ENCODE measurements at regions not wholly inside any gene's neighbourhood (a gene's known extent, or its start where the extent isn't known, plus 50 kb on each side); places are given as distances from the start of the nearest gene placed in this dataset.

DNA sequence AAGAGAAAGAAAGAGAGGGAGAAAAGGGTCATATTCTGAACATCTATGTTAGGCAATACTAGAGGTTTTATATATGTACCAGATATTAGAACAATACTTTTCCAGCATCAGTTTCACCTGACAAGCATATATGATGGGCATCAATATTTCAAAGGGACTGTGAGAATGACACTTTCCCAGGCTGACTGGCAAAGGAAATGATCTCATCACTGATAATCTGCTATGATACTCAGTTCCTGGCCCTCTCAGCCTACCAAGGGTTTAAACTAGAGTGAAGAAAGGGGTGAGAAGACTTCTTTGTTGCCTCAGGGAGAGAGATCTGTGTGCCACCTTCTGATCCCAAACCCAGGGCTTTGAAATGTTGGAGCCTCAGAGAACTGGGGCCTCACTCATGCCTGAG, 183.5 kb downstream of the TTC8 start:
- H3K9me3 ChIP-seq (ENCODE audit: insufficient read depth, low read length, severe bottlenecking), result no peaks in the 10 kb centered on the region
- H3K27ac ChIP-seq (ENCODE audit: low read length), result no peak overlapping the region
- peak; percentile 65 for ATAC-seq (ENCODE audit: insufficient read depth, low read depth)
- H3K4me3 ChIP-seq (ENCODE audit: low read depth in 1 of 2, low read length in 2 of 2), result no peak overlapping the region
- H3K27me3 ChIP-seq (ENCODE audit: insufficient read depth, low read length, poor library complexity), result no peaks in the 10 kb centered on the region
- DNase-seq, result no peak
- no peaks in the 10 kb centered on the region for H3K36me3 ChIP-seq (ENCODE audit: insufficient read depth, low read length)
- TF ChIP-seq, protein P1, sequence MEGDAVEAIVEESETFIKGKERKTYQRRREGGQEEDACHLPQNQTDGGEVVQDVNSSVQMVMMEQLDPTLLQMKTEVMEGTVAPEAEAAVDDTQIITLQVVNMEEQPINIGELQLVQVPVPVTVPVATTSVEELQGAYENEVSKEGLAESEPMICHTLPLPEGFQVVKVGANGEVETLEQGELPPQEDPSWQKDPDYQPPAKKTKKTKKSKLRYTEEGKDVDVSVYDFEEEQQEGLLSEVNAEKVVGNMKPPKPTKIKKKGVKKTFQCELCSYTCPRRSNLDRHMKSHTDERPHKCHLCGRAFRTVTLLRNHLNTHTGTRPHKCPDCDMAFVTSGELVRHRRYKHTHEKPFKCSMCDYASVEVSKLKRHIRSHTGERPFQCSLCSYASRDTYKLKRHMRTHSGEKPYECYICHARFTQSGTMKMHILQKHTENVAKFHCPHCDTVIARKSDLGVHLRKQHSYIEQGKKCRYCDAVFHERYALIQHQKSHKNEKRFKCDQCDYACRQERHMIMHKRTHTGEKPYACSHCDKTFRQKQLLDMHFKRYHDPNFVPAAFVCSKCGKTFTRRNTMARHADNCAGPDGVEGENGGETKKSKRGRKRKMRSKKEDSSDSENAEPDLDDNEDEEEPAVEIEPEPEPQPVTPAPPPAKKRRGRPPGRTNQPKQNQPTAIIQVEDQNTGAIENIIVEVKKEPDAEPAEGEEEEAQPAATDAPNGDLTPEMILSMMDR (IDR thresholded peaks at IDR 0.05; ENCODE audit: borderline replicate concordance, extremely low read depth, low read length, poor library complexity, severe bottlenecking), result no peak
- TF ChIP-seq EZH2 (IDR thresholded peaks at IDR 0.05; ENCODE audit: borderline replicate concordance, low read depth, low read length, severe bottlenecking), result no peak
- H2AFZ ChIP-seq (ENCODE audit: low read depth, low read length), result no peak overlapping the region
- H3K9ac ChIP-seq (ENCODE audit: low read depth, low read length), result no peak overlapping the region
- H4K20me1 ChIP-seq (ENCODE audit: insufficient read depth, low read length), result no peaks in the 10 kb centered on the region
- no peaks in the 10 kb centered on the region for H3K79me2 ChIP-seq (ENCODE audit: insufficient read depth, low read length)
- H3K4me2 ChIP-seq (ENCODE audit: insufficient read depth, low read length), result no peak overlapping the region
- no peaks in the 10 kb centered on the region for H3K4me1 ChIP-seq (ENCODE audit: insufficient read depth, low read length)

DNA sequence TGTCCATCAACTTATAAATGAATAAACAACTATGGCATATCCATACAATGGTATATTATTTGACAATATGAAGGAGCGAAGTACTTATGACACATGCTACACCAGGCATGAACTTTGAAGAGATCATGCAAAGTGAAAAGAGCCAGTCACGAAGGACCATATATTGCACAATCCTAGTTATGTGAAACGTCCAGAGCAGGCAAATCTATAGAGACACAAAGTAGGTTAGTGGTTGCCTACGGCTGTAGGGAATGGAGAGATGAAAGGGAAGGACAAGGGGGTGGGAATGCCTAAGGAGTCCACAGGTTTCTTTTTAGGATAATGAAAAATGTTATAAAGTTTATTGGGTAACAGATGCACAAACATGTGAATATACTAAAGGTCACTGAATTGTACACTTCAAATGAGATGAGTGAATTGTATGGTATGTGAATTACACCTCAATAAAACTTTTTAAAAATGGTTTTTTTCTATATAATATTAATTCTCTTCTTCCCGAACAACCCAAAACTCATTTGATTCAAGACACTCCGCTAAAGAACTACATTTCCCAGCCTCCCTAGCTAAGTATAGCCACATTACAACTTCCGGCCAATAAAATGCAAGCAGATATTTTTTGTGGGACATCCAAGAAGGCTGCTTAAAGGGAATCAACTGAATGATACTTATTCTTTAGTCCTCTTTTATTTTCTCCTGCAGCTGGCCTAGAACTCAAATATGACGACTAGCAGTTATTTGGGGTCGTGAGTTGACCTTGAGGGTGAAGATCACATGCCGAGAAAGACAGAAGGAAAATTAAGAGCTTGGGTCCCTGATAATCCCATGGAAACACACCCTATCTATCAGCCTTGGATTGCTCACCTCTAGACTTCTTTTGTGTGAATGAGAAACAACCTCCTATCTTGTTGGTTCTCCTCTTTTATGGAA, 187.2 kb downstream of the TTC8 start:
- TF ChIP-seq EZH2 (IDR thresholded peaks at IDR 0.05; ENCODE audit: borderline replicate concordance, low read depth, low read length, severe bottlenecking), result no peak
- TF ChIP-seq, protein P1 (IDR thresholded peaks at IDR 0.05; ENCODE audit: borderline replicate concordance, extremely low read depth, low read length, poor library complexity, severe bottlenecking), result no peak
- DNase-seq (no peak), ATAC-seq (ENCODE audit: insufficient read depth, low read depth) (no peak)
- H3K9ac ChIP-seq (ENCODE audit: low read depth, low read length), result no peak overlapping the region
- H4K20me1 ChIP-seq (ENCODE audit: insufficient read depth, low read length), result no peaks in the 10 kb centered on the region
- H3K79me2 ChIP-seq (ENCODE audit: insufficient read depth, low read length), result no peaks in the 10 kb centered on the region
- no peaks in the 10 kb centered on the region for H3K4me1 ChIP-seq (ENCODE audit: insufficient read depth, low read length)
- H3K27ac ChIP-seq (ENCODE audit: low read length), result no peak overlapping the region
- no peak overlapping the region for H2AFZ ChIP-seq (ENCODE audit: low read depth, low read length)
- no peak overlapping the region for H3K4me2 ChIP-seq (ENCODE audit: insufficient read depth, low read length)
- no peak overlapping the region for H3K4me3 ChIP-seq (ENCODE audit: low read depth in 1 of 2, low read length in 2 of 2)
- H3K36me3 ChIP-seq (ENCODE audit: insufficient read depth, low read length), result no peaks in the 10 kb centered on the region
- H3K27me3 ChIP-seq (ENCODE audit: insufficient read depth, low read length, poor library complexity), result no peaks in the 10 kb centered on the region
- no peaks in the 10 kb centered on the region for H3K9me3 ChIP-seq (ENCODE audit: insufficient read depth, low read length, severe bottlenecking)

DNA sequence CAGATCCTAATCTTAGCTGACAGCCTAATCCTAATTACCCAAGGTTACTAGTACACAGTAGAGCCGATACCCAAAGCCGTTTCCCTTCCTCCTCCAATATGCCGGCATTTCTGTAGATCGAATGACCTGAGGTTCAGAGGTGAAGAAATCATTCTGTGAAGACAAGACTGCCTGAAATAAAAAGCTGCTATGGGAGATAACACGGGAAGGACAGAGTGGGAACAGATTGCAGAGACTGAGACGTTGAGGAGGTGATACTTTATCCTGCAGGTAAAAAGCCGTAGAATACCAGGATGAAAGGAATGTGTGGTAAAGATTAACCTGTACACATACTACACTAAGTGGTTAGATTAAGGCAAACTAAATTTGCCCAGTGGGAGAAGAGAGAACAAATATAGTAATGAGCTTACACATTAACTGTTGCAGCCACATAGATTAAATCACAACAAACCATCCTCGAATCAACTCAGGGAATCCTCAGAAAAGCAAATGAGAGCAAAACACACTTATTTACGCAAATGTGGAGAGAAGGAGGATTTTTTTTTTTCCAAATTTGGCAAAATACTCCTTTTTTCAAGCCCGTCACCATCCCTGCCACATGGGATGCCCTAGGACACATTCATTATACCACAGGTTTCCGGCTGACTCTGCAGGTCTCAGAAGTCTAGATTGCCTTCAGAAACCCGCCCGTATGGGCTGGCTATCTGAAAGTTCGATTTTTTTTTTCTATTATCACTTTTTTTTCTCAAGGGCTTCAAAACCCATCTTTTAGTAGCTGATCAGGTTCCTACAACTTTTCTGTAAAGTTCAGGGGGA, 188.0 kb downstream of the TTC8 start:
- ATAC-seq (ENCODE audit: insufficient read depth, low read depth), result no peak

More for the DNA sequence above, 188.0 kb downstream of the TTC8 start:
- Histone ChIP-seq H3K4me1 (ENCODE audit: insufficient read depth, low read length) (no peaks in the 10 kb centered on the region), H3K9me3 (ENCODE audit: insufficient read depth, low read length, severe bottlenecking) (no peaks in the 10 kb centered on the region), H3K36me3 (ENCODE audit: insufficient read depth, low read length) (no peaks in the 10 kb centered on the region), H3K27me3 (ENCODE audit: insufficient read depth, low read length, poor library complexity) (no peaks in the 10 kb centered on the region), H3K4me2 (ENCODE audit: insufficient read depth, low read length) (no peak overlapping the region), H3K27ac (ENCODE audit: low read length) (no peak overlapping the region), H2AFZ (ENCODE audit: low read depth, low read length) (no peak overlapping the region), H4K20me1 (ENCODE audit: insufficient read depth, low read length) (no peaks in the 10 kb centered on the region), H3K4me3 (ENCODE audit: low read depth in 1 of 2, low read length in 2 of 2) (no peak overlapping the region), H3K79me2 (ENCODE audit: insufficient read depth, low read length) (no peaks in the 10 kb centered on the region), H3K9ac (ENCODE audit: low read depth, low read length) (no peak overlapping the region)
- no peak for DNase-seq
- no peak for TF ChIP-seq EZH2 (IDR thresholded peaks at IDR 0.05; ENCODE audit: borderline replicate concordance, low read depth, low read length, severe bottlenecking)
- TF ChIP-seq, protein P1 (IDR thresholded peaks at IDR 0.05; ENCODE audit: borderline replicate concordance, extremely low read depth, low read length, poor library complexity, severe bottlenecking), result no peak

All from DND-41 (cell line).